ENCODE measurements at regions not wholly inside any gene's neighbourhood (a gene's known extent, or its start where the extent isn't known, plus 50 kb on each side); places are given as distances from the start of the nearest gene placed in this dataset.

DNA sequence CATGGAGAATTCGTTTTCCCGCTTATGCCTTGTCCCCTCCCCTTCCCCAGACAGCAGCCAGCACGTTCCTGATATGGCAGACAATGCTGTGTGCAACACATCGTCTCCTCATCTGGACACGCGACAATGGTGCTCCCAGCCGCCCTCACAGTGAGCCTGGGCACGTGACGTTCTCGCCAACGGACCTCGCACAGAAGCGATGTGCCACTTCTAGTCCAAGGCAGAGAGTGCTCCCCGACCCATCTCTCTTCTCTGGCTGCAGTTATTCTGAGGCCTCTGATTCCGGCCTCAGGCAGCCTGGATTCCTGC is 505.4 kb downstream of the EIPR1 start:
- WGBS (ENCODE audit: insufficient coverage), result 89% methylated on average over 15 of the region's 15 CpGs
- no peak overlapping the region for H2AFZ ChIP-seq (ENCODE audit: insufficient read depth, low read depth, low read length, poor library complexity, severe bottlenecking)
- no peaks in the 10 kb centered on the region for H3K27me3 ChIP-seq (replicated peaks in 1 of 4; ENCODE audit: control extremely low read depth in 1 of 4, control insufficient read depth in 3 of 4, insufficient read depth in 4 of 4, low read length in 3 of 4)
- ATAC-seq (ENCODE audit: low read depth), result no peak
- no peak overlapping the region for H3K4me3 Mint-ChIP-seq
- CTCF ChIA-PET, result no interaction called here
- no peak for DNase-seq
- H3K27ac Mint-ChIP-seq, result no peak overlapping the region
- H3K36me3 ChIP-seq (replicated peaks in 1 of 2; ENCODE audit: control extremely low read depth in 1 of 2, control insufficient read depth in 1 of 2, extremely low read depth in 1 of 2, insufficient read depth in 2 of 2, low read length in 1 of 2), result no peaks in the 10 kb centered on the region
- no peaks in the 10 kb centered on the region for H4K20me1 ChIP-seq (ENCODE audit: control insufficient read depth, insufficient read depth, low read length, poor library complexity, severe bottlenecking)
- no peaks in the 10 kb centered on the region for H3K4me1 Mint-ChIP-seq
- H3K4me2 ChIP-seq (replicated peaks; ENCODE audit: low read depth, low read length, poor library complexity, severe bottlenecking), result no peak overlapping the region
- no peaks in the 10 kb centered on the region for H3K9me3 Mint-ChIP-seq (ENCODE audit: insufficient read depth)
- H3K4me1 ChIP-seq (ENCODE audit: control insufficient read depth in 2 of 2, insufficient read depth in 2 of 2, low read length in 2 of 2), result no peaks in the 10 kb centered on the region
- H3K9me3 ChIP-seq (ENCODE audit: control extremely low read depth in 1 of 3, control insufficient read depth in 2 of 3, insufficient read depth in 1 of 3, low read length in 2 of 3), result no peaks in the 10 kb centered on the region
- no peak overlapping the region for H3K9ac ChIP-seq (ENCODE audit: low read length)
- POLR2A ChIA-PET, result no interaction called here
- TF ChIP-seq, protein P1, sequence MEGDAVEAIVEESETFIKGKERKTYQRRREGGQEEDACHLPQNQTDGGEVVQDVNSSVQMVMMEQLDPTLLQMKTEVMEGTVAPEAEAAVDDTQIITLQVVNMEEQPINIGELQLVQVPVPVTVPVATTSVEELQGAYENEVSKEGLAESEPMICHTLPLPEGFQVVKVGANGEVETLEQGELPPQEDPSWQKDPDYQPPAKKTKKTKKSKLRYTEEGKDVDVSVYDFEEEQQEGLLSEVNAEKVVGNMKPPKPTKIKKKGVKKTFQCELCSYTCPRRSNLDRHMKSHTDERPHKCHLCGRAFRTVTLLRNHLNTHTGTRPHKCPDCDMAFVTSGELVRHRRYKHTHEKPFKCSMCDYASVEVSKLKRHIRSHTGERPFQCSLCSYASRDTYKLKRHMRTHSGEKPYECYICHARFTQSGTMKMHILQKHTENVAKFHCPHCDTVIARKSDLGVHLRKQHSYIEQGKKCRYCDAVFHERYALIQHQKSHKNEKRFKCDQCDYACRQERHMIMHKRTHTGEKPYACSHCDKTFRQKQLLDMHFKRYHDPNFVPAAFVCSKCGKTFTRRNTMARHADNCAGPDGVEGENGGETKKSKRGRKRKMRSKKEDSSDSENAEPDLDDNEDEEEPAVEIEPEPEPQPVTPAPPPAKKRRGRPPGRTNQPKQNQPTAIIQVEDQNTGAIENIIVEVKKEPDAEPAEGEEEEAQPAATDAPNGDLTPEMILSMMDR (IDR thresholded peaks at IDR 0.05), result no peak
- TF ChIP-seq EZH2 (IDR thresholded peaks at IDR 0.05; ENCODE audit: borderline replicate concordance, insufficient read depth, low read depth, low read length, poor library complexity, severe bottlenecking), result no peak
- no peaks in the 10 kb centered on the region for H3K79me2 ChIP-seq (ENCODE audit: control insufficient read depth, insufficient read depth, low read length)
- H3K27me3 Mint-ChIP-seq, result no peaks in the 10 kb centered on the region
- H3K27ac ChIP-seq (ENCODE audit: low read length in 2 of 2), result no peak overlapping the region
- H3K4me3 ChIP-seq (ENCODE audit: control extremely low read depth in 1 of 5, extremely low read depth in 1 of 5, insufficient read depth in 1 of 5, low read depth in 2 of 5, low read length in 4 of 5), result no peak overlapping the region
- intact Hi-C loops (cut with micrococcal nuclease), result no loop called here

DNA sequence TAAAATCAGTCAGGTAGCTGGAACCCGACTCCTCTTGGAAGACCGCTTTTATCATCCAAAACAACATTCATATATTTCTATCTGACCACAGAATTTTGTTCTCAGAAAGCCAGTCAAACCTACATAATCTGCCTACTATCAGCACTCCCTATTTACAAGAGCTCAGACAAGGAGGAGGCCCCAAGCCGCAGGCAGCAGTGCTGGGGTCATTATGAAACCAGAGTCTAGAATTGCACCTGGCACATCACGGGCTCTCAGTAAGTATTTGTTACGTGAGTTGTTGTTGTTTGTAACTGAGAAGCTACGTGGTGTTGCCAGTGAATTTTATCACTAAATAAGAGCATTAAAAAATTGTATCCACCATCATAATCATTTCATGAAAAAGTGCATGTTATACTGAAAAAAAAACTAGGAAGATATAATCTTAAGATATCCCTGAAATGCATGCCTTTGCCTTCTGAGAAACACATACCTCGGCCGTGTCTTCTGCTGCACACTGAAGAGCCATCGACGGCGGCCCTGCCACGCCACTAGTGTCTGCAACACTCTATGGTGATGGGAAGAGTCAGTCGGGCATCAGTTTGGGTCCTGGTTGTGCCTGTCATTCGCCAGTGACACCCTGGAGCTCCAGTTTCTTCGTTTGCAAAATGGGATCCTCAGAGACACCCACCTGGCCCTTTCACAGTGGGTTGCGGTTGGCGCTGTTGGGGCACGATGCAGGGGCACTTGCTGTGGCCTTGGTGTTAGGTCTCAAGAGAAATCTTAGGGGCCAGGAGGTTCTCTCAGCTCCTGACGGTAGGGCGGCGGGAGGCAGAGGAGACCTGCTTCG is 505.9 kb downstream of the EIPR1 start:
- H3K4me3 ChIP-seq (ENCODE audit: control extremely low read depth in 1 of 5, extremely low read depth in 1 of 5, insufficient read depth in 1 of 5, low read depth in 2 of 5, low read length in 4 of 5), result no peak overlapping the region
- no peak overlapping the region for H2AFZ ChIP-seq (ENCODE audit: insufficient read depth, low read depth, low read length, poor library complexity, severe bottlenecking)
- no peak for ATAC-seq (ENCODE audit: low read depth)
- POLR2A ChIA-PET, result no interaction called here
- Mint-ChIP-seq H3K9me3 (ENCODE audit: insufficient read depth) (no peaks in the 10 kb centered on the region), H3K4me3 (no peak overlapping the region), H3K27ac (no peak overlapping the region), H3K27me3 (no peaks in the 10 kb centered on the region), H3K4me1 (no peaks in the 10 kb centered on the region)
- H3K79me2 ChIP-seq (ENCODE audit: control insufficient read depth, insufficient read depth, low read length), result no peaks in the 10 kb centered on the region
- 95% methylated on average over 18 of the region's 22 CpGs for WGBS (ENCODE audit: insufficient coverage)
- no peak overlapping the region for H3K4me2 ChIP-seq (replicated peaks; ENCODE audit: low read depth, low read length, poor library complexity, severe bottlenecking)
- no peak overlapping the region for H3K9ac ChIP-seq (ENCODE audit: low read length)
- no peaks in the 10 kb centered on the region for H3K9me3 ChIP-seq (ENCODE audit: control extremely low read depth in 1 of 3, control insufficient read depth in 2 of 3, insufficient read depth in 1 of 3, low read length in 2 of 3)
- no peaks in the 10 kb centered on the region for H3K4me1 ChIP-seq (ENCODE audit: control insufficient read depth in 2 of 2, insufficient read depth in 2 of 2, low read length in 2 of 2)
- TF ChIP-seq EZH2 (IDR thresholded peaks at IDR 0.05; ENCODE audit: borderline replicate concordance, insufficient read depth, low read depth, low read length, poor library complexity, severe bottlenecking), result no peak
- TF ChIP-seq, protein P1 (IDR thresholded peaks at IDR 0.05), result no peak
- no peak for DNase-seq
- no peaks in the 10 kb centered on the region for H3K36me3 ChIP-seq (replicated peaks in 1 of 2; ENCODE audit: control extremely low read depth in 1 of 2, control insufficient read depth in 1 of 2, extremely low read depth in 1 of 2, insufficient read depth in 2 of 2, low read length in 1 of 2)
- H3K27me3 ChIP-seq (replicated peaks in 1 of 4; ENCODE audit: control extremely low read depth in 1 of 4, control insufficient read depth in 3 of 4, insufficient read depth in 4 of 4, low read length in 3 of 4), result no peaks in the 10 kb centered on the region
- no peak overlapping the region for H3K27ac ChIP-seq (ENCODE audit: low read length in 2 of 2)
- CTCF ChIA-PET, result no interaction called here
- intact Hi-C loops (cut with micrococcal nuclease), result no loop called here
- no peaks in the 10 kb centered on the region for H4K20me1 ChIP-seq (ENCODE audit: control insufficient read depth, insufficient read depth, low read length, poor library complexity, severe bottlenecking)
